ENCODE measurements at regions not wholly inside any gene's neighbourhood (a gene's known extent, or its start where the extent isn't known, plus 50 kb on each side); places are given as distances from the start of the nearest gene placed in this dataset.

DNA sequence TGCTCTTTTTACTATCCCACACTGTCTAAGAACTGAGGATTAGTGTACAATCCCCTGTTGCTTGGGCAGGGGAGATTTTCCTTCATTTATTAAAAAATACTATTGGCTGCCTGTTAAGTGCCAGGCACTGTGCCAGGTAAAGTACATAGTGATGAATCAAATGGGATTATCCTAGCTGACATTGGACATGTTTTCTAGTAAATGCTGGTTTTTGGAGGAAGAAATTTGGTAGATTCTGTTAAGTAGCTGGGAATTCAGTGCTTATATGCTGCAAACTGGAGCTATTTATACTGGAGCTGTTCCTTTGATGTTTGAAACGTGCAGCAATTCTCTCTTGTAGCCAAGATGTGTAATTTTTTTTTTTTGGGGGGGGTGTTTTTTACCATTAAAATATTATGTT is 299.6 kb downstream of the EMP1 start:
- ChIA-PET POLR2A (no interaction called here), CTCF (interaction anchor here (0.7 to 2.0 kb wide), 4 partner anchors 20 to 241 kb away, joined by 3 to 5 read pairs (median 4); no protein-coding TSS in a partner anchor)
- 21% methylated on average over 1 of the region's 1 CpG for WGBS (ENCODE audit: missing lambda C conversion rate)

DNA sequence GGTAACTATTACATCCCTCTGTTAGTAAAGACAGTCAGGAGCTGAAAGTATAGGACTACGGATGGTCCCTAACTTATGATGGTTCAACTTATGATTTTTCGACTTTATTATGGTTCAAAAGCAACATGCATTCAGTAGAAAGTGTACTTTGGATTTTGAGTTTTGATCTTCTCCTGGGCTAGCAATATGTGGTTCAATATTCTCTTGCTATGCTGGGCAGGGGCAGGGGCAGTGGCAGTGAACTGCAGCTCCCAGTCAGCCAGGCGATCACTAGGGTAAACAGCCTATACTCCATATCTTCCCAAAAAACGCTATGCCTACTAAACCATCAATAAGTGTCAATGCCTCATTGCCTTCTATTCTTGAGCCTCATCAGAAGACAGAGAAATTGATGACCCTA is 292.7 kb downstream of the EMP1 start:
- no peak overlapping the region for H3K4me3 ChIP-seq
- H3K27ac ChIP-seq: no peak overlapping the region
- ATAC-seq: no peak
- no peaks in the 10 kb centered on the region for H3K4me1 ChIP-seq
- ChIA-PET POLR2A (no interaction called here), CTCF (no interaction called here)
- FAIRE-seq: no peak
- no peak overlapping the region for H3K4me2 ChIP-seq
- TF ChIP-seq, protein P1, sequence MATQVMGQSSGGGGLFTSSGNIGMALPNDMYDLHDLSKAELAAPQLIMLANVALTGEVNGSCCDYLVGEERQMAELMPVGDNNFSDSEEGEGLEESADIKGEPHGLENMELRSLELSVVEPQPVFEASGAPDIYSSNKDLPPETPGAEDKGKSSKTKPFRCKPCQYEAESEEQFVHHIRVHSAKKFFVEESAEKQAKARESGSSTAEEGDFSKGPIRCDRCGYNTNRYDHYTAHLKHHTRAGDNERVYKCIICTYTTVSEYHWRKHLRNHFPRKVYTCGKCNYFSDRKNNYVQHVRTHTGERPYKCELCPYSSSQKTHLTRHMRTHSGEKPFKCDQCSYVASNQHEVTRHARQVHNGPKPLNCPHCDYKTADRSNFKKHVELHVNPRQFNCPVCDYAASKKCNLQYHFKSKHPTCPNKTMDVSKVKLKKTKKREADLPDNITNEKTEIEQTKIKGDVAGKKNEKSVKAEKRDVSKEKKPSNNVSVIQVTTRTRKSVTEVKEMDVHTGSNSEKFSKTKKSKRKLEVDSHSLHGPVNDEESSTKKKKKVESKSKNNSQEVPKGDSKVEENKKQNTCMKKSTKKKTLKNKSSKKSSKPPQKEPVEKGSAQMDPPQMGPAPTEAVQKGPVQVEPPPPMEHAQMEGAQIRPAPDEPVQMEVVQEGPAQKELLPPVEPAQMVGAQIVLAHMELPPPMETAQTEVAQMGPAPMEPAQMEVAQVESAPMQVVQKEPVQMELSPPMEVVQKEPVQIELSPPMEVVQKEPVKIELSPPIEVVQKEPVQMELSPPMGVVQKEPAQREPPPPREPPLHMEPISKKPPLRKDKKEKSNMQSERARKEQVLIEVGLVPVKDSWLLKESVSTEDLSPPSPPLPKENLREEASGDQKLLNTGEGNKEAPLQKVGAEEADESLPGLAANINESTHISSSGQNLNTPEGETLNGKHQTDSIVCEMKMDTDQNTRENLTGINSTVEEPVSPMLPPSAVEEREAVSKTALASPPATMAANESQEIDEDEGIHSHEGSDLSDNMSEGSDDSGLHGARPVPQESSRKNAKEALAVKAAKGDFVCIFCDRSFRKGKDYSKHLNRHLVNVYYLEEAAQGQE (IDR thresholded peaks at IDR 0.05): no peak
- TF ChIP-seq HEYL (CRISPR knock-in tag; IDR thresholded peaks at IDR 0.05) (no peak), ZSCAN20 (CRISPR knock-in tag; IDR thresholded peaks at IDR 0.05) (no peak), JUNB (IDR thresholded peaks at IDR 0.05) (no peak), BHLHE40 (IDR thresholded peaks at IDR 0.05; ENCODE audit: low read depth, low read length) (no peak)
- TF ChIP-seq, protein P2, sequence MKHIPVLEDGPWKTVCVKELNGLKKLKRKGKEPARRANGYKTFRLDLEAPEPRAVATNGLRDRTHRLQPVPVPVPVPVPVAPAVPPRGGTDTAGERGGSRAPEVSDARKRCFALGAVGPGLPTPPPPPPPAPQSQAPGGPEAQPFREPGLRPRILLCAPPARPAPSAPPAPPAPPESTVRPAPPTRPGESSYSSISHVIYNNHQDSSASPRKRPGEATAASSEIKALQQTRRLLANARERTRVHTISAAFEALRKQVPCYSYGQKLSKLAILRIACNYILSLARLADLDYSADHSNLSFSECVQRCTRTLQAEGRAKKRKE (CRISPR knock-in tag; IDR thresholded peaks at IDR 0.05; ENCODE audit: low read depth): no peak
- H3K9me3 ChIP-seq: no peaks in the 10 kb centered on the region
- 56% methylated on average over 4 of the region's 4 CpGs for WGBS (ENCODE audit: missing lambda C conversion rate)
- DNase-seq (ENCODE audit: low read depth in 1 of 2, low spot score in 1 of 2): no peak

More for the DNA sequence above, 299.6 kb downstream of the EMP1 start:
- H3K4me3 ChIP-seq: no peak overlapping the region
- no peak overlapping the region for H3K4me2 ChIP-seq
- no peaks in the 10 kb centered on the region for H3K4me1 ChIP-seq
- FAIRE-seq (no peak), DNase-seq (ENCODE audit: low read depth in 1 of 2, low spot score in 1 of 2) (no peak), ATAC-seq (no peak)
- H3K27ac ChIP-seq: no peak overlapping the region
- no peaks in the 10 kb centered on the region for H3K9me3 ChIP-seq
- TF ChIP-seq MAZ (IDR thresholded peaks at IDR 0.05; ENCODE audit: borderline replicate concordance, low read depth, low read length) (no peak), RCOR1 (IDR thresholded peaks at IDR 0.05; ENCODE audit: low read depth, low read length) (no peak), EHF (CRISPR knock-in tag; IDR thresholded peaks at IDR 0.05) (no peak), EHMT2 (IDR thresholded peaks at IDR 0.05; ENCODE audit: low read depth) (no peak), ZFP36 (IDR thresholded peaks at IDR 0.05; ENCODE audit: borderline replicate concordance, partially characterized antibody) (no peak), NR3C1 (IDR thresholded peaks at IDR 0.05) (no peak), SREBF2 (IDR thresholded peaks at IDR 0.05) (no peak), POLR2AphosphoS2 (conservative IDR thresholded peaks at IDR 0.05; ENCODE audit: low read length) (no peak), ESRRA (IDR thresholded peaks at IDR 0.05; ENCODE audit: borderline replicate concordance, low read length) (no peak), MAFK (IDR thresholded peaks at IDR 0.05; ENCODE audit: partially characterized antibody) (no peak), BHLHE40 (IDR thresholded peaks at IDR 0.05; ENCODE audit: low read depth, low read length) (no peak), CBX8 (IDR thresholded peaks at IDR 0.05) (no peak), ZC3H11A (IDR thresholded peaks at IDR 0.05) (no peak), CHD4 (IDR thresholded peaks at IDR 0.05; ENCODE audit: borderline replicate concordance) (no peak), ZNF302 (CRISPR knock-in tag; IDR thresholded peaks at IDR 0.05) (no peak), HDAC2 (IDR thresholded peaks at IDR 0.05) (no peak), RARB (CRISPR knock-in tag; IDR thresholded peaks at IDR 0.05) (no peak)
- TF ChIP-seq, protein P3, sequence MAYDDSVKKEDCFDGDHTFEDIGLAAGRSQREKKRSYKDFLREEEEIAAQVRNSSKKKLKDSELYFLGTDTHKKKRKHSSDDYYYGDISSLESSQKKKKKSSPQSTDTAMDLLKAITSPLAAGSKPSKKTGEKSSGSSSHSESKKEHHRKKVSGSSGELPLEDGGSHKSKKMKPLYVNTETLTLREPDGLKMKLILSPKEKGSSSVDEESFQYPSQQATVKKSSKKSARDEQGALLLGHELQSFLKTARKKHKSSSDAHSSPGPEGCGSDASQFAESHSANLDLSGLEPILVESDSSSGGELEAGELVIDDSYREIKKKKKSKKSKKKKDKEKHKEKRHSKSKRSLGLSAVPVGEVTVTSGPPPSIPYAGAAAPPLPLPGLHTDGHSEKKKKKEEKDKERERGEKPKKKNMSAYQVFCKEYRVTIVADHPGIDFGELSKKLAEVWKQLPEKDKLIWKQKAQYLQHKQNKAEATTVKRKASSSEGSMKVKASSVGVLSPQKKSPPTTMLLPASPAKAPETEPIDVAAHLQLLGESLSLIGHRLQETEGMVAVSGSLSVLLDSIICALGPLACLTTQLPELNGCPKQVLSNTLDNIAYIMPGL (CRISPR knock-in tag; IDR thresholded peaks at IDR 0.05; ENCODE audit: borderline replicate concordance): no peak
- TF ChIP-seq, protein P4, sequence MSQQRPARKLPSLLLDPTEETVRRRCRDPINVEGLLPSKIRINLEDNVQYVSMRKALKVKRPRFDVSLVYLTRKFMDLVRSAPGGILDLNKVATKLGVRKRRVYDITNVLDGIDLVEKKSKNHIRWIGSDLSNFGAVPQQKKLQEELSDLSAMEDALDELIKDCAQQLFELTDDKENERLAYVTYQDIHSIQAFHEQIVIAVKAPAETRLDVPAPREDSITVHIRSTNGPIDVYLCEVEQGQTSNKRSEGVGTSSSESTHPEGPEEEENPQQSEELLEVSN (IDR thresholded peaks at IDR 0.05; ENCODE audit: borderline replicate concordance, low read depth): no peak
- TF ChIP-seq, protein P5, sequence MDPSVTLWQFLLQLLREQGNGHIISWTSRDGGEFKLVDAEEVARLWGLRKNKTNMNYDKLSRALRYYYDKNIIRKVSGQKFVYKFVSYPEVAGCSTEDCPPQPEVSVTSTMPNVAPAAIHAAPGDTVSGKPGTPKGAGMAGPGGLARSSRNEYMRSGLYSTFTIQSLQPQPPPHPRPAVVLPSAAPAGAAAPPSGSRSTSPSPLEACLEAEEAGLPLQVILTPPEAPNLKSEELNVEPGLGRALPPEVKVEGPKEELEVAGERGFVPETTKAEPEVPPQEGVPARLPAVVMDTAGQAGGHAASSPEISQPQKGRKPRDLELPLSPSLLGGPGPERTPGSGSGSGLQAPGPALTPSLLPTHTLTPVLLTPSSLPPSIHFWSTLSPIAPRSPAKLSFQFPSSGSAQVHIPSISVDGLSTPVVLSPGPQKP (IDR thresholded peaks at IDR 0.05; ENCODE audit: low read depth, low read length): no peak

Data from A549 (cell line).